Activated CD4-positive, alpha-beta T cell treated with anti-CD3 and anti-CD28 coated beads, Interleukin-2, amount 10 ng/mL, durations not matched to agents 7 days and 5 days (primary cell): ENCODE measurements at regions not wholly inside any gene's neighbourhood (a gene's known extent, or its start where the extent isn't known, plus 50 kb on each side); places are given as distances from the start of the nearest gene placed in this dataset.

Source experiments
- CTCF ChIA-PET: fragments of 350-600 bp; sonication (Branson Sonifier 250); formaldehyde crosslinking; loops from one replicate; lab custom pipeline; 2021; ENCODE audit warnings: antibody characterized with exemption; lab: Charles Lee
- POLR2A ChIA-PET: fragments of 350-600 bp; sonication (Branson Sonifier 250); formaldehyde crosslinking; loops from one replicate; lab custom pipeline; 2021; ENCODE audit warnings: antibody characterized with exemption; lab: Charles Lee
- DNase-seq: peaks from one replicate; pipeline ENCODE4 v3.0.0-alpha.2; 2020
- H3K27ac Mint-ChIP-seq: one replicate; pipeline ENCODE4 v1.8.0; 2021; ENCODE audit warnings: mild to moderate bottlenecking, moderate library complexity, mixed read lengths
- H3K27me3 Mint-ChIP-seq: one replicate; pipeline ENCODE4 v1.8.0; 2021; ENCODE audit warnings: mixed read lengths
- H3K36me3 Mint-ChIP-seq: one replicate; pipeline ENCODE4 v1.8.0; 2021; ENCODE audit warnings: low read depth, mixed read lengths
- H3K4me1 Mint-ChIP-seq: one replicate; pipeline ENCODE4 v1.8.0; 2021; ENCODE audit warnings: mixed read lengths
- H3K4me3 Mint-ChIP-seq: one replicate; pipeline ENCODE4 v1.8.0; 2021; ENCODE audit warnings: mild to moderate bottlenecking, moderate library complexity, mixed read lengths
- H3K9me3 Mint-ChIP-seq: one replicate; pipeline ENCODE4 v1.8.0; 2021; ENCODE audit warnings: mixed read lengths

DNA sequence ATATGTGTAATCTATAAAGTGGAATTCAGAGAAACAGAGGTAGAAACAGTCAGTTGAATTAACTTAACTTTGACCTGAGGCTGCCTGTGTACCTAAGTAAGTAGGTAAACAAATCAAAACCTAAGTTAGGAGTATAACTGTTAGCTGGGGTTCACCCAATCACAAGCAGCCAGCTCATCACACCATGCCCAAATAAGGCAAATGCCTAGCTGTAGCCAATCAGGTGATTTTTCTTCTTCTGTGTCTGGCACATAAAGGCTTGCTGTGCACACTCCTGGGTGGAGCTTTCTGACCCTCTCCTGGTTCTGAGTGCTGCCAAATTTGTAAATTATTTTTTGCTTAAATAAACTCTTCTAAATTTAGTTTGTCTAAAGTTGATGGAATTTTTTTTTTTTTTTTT is 54.7 kb upstream of the TRIM39 start:
- CTCF ChIA-PET = no interaction called here
- Mint-ChIP-seq H3K27me3 (peaks cover 38% of the 10 kb centered on the region), H3K4me3 (no peak overlapping the region), H3K27ac (no peak overlapping the region), H3K4me1 (no peaks in the 10 kb centered on the region), H3K9me3 (peaks cover 7% of the 10 kb centered on the region), H3K36me3 (no peaks in the 10 kb centered on the region)
- POLR2A ChIA-PET = no interaction called here
- DNase-seq = no peak

- CTCF ChIA-PET = interaction anchor here (0.6 kb wide), 1 partner anchor 1037 kb away, joined by 3 read pairs; no protein-coding TSS in a partner anchor
- no peaks in the 10 kb centered on the region for H3K4me1 Mint-ChIP-seq
- H3K27me3 Mint-ChIP-seq = peaks cover 8% of the 10 kb centered on the region
- POLR2A ChIA-PET = no interaction called here
- H3K27ac Mint-ChIP-seq = no peak overlapping the region
- peaks cover 4% of the 10 kb centered on the region for H3K9me3 Mint-ChIP-seq
- no peak overlapping the region for H3K4me3 Mint-ChIP-seq
- no peak for DNase-seq
- H3K36me3 Mint-ChIP-seq = no peaks in the 10 kb centered on the region
These were observed 54.2 kb upstream of the TRIM26 start for GRCh38 chr6:30267423-30267822.

DNA sequence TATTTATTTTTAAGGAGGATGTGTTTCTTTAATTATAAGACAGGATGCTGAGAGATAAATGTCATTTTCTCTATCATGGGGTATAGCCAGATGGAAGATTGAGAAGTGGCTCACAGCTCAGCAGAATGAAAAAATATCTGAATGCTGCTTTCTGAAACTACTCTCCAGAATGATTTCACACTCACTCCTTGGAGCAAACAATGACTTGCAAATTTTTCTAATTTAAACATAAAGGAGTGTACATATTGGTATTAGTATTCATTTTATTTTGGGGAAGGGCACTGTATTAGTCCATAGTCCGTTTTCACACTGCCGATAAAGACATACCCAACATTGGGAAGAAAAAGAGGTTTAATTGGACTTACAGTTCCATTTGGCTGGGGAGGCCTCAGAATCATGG is 52.4 kb upstream of the TRIM26 start:
- POLR2A ChIA-PET = no interaction called here
- Mint-ChIP-seq H3K27ac (no peak overlapping the region), H3K9me3 (no peaks in the 10 kb centered on the region), H3K4me1 (no peaks in the 10 kb centered on the region), H3K4me3 (no peak overlapping the region), H3K36me3 (no peaks in the 10 kb centered on the region), H3K27me3 (peaks cover 2% of the 10 kb centered on the region)
- CTCF ChIA-PET = no interaction called here
- DNase-seq = no peak

DNA sequence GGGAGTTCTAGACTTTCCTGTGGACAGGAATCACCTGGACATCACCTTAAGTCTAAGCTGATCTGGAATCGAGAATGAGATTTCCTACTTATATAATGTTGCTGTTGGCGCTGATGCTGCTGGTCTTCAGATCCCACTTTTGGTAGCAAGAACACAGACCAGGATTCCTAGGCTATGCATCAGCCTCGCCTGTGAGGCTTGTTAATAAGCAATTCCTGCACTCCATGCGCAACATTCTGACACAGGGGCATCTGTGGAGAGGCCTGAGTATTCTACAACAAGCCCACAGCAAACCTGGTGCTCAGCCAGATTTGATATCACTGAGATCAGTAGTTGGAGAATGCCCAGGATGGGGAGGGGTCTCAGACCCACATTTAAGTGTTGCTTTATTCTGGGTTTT is 52.0 kb upstream of the TRIM26 start:
- CTCF ChIA-PET = no interaction called here

DNA sequence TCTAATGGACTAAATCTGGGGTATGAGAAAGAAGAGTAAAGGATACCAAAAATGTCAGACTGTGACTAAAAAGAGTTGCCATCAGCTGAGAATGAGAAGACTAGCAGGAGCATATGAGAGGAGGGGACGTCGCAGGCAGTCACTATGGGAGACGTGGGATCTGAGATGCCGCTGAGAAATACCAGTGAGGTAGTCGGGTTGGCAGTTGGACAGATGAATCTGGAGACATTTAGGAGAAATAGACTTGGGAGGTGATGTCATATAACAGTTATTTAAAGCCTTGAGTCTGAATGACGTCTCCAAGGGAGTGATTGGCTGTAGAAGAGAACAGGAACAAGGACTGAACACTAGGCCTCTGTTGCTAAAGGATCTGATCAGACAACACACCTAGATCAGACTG is 51.5 kb upstream of the TRIM26 start:
- no peaks in the 10 kb centered on the region for H3K9me3 Mint-ChIP-seq
- H3K36me3 Mint-ChIP-seq = no peaks in the 10 kb centered on the region
- no peak for DNase-seq
- CTCF ChIA-PET = no interaction called here
- no peak overlapping the region for H3K4me3 Mint-ChIP-seq
- no peak overlapping the region for H3K27ac Mint-ChIP-seq
- POLR2A ChIA-PET = no interaction called here
- no peaks in the 10 kb centered on the region for H3K27me3 Mint-ChIP-seq
- peaks cover 2% of the 10 kb centered on the region for H3K4me1 Mint-ChIP-seq

More for the DNA sequence above, 52.0 kb upstream of the TRIM26 start:
- H3K4me1 Mint-ChIP-seq = peaks cover 2% of the 10 kb centered on the region
- DNase-seq = no peak
- H3K9me3 Mint-ChIP-seq = no peaks in the 10 kb centered on the region
- H3K4me3 Mint-ChIP-seq = no peak overlapping the region
- POLR2A ChIA-PET = no interaction called here
- H3K27me3 Mint-ChIP-seq = peaks cover 2% of the 10 kb centered on the region
- H3K27ac Mint-ChIP-seq = no peak overlapping the region
- H3K36me3 Mint-ChIP-seq = no peaks in the 10 kb centered on the region

GRCh38 chr6:30263734-30264133 is 50.5 kb upstream of the TRIM26 start:
- Mint-ChIP-seq H3K9me3 (no peaks in the 10 kb centered on the region), H3K27ac (no peak overlapping the region), H3K4me3 (no peak overlapping the region), H3K27me3 (no peaks in the 10 kb centered on the region), H3K4me1 (peaks cover 9% of the 10 kb centered on the region), H3K36me3 (no peaks in the 10 kb centered on the region)
- DNase-seq = no peak
- CTCF ChIA-PET = no interaction called here
- POLR2A ChIA-PET = no interaction called here
